HG03442 (cell line): ENCODE measurements at regions not wholly inside any gene's neighbourhood (a gene's known extent, or its start where the extent isn't known, plus 50 kb on each side); places are given as distances from the start of the nearest gene placed in this dataset.
A peak's percentile ranks its signal among the peaks of the same experiment; 100 is the strongest.
"Not testable (repeated sequence)": the region's sequence is repeated elsewhere in the genome, so short reads cannot be mapped to it uniquely, and the experiment has no call there.

Experiments used
- ATAC-seq: cut with Tn5 transposase; IDR thresholded peaks from one replicate; pipeline ENCODE4 v1.9.1; 2021; ENCODE audit warnings: mild to moderate bottlenecking, moderate library complexity; ENCODE audit not compliant: unreplicated experiment

DNA sequence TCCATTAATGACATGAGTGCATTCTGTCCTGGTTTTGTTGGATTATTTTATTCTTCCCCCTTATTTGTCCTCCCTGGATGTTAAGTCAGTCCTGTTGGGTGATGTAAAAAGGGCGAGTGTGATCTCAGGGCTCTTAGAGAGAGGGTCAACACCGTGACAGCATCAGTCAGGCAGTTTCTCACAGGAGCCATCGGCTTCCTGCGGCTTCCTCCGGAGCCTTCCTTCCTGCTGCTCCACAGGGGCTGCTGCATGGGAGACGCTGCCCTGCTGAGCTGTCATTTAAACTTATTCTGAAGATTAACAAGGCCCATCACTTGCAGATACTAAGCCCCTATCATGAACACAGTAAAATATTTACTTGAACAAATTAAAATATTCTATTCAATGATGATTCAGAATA, 211.3 kb downstream of the SPATA31A1 start:
- ATAC-seq = not testable (repeated sequence)

DNA sequence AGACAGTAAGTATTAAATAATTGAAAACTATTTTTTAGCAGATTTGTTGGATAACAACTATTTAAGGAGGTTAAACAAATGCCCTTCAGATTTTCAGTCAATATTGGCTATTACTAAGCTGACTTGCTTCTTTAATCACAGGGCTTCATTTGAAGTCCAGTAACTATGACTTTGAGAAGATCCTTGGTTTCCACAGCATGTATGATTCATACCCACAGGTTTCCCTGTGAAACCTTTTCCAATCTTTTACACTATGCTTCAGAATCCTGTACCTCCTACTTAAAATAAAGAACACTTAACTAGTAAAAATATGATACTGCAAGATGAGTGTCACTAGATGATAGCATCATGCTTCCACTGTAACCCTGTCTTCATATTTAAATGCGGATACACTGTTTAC, 211.9 kb downstream of the SPATA31A1 start:
- not testable (repeated sequence) for ATAC-seq

DNA sequence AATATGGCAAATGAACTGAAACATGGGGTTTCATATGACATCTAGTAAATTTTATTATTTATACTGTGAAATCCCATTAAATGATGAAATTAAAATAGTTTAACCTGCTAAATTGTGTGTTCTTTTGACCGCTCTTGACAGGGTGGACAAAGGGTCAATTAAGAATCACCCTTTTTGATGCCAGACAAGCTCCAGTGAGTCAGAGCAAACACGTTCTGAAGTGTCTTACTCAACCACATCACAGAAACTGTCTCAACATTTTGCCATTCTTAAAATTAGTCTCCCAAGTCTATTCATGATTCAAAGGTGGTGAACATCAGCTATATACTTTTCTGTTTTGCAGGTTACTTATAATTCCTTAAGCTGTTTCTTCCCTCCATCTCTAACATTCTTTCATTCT, 213.4 kb downstream of the SPATA31A1 start:
- ATAC-seq = not testable (repeated sequence)

DNA sequence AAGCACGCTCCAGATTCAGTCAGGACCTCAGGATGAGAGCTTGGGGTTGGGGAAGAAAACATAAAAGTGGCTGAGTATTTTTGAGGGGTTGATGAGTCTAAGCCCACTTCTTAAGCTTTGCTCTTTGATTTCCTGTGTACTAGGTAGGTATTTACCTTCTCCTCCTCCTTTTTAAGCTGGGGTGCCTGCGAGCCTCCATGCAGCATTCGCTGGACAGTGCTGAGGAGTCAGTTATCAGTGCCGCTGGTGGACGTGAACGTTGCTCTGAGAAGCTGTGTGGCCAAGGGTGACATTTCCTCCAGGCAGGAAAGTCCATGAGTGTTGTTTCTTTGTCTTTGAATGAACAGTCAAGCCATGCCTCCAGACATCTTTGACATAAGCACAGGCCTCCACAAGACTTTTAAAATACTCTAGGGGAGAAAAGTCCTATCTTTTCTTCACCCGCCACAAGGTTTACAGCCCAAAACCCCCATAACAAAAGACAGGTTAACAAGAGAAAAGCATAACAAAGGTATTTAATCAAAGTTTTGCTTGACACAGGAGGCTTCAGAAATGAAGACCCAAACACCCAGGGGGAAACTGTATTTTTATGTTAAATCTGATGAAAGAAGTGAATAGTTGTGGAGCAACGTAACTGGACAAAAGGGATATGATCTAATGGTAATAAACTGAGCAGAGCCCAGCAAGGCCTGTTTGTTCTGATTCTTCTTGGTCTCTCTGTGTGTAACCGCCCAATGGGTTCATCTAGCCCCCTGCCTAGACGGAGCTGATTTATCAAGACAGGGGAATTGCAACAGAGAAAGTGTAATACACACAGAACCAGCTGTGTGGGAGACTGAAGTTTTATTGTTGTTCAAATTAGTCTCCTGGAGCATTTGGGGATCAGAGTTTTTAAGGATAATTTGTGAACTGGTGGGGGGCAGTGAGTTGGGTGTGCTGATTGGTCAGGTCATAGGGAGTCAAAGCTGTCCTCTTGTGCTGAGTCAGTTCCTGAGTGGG, 217.9 kb downstream of the SPATA31A1 start:
- not testable (repeated sequence) for ATAC-seq

DNA sequence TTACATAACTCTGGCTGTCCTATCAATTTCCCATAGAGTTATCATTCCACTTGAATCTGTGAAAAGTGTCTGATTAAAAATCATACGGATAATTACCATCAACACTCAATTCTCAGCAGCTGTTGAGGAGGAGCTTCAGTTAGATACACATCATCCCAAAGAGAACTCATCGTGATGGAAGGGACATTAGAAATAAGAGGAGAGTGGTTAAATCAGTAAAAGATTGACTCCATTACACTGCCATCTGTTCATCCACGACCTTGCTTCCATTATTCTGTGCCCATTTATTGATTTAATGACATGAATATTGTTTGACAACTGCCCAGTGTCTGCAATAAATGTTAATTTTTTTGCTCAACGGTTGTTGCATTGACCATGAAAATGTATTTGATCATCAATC, 223.5 kb downstream of the SPATA31A1 start:
- not testable (repeated sequence) for ATAC-seq

DNA sequence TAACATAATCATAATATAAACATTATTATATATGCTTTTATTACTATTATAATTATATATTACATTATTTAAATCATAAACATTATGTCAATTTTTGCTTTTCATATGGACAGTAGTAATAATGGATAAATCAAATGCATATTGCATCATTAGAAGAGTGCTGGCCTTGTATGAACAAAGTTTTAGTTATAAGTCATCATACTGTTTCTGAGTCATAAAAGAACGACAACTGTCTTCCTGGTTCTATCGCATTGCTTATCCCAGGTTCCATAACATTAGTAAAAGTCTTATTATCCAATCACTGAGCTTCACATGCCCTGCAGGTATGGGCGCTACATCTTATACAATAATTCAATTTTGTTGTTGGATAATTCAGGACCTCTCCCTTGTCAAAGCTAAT, 225.8 kb downstream of the SPATA31A1 start:
- ATAC-seq = not testable (repeated sequence)

DNA sequence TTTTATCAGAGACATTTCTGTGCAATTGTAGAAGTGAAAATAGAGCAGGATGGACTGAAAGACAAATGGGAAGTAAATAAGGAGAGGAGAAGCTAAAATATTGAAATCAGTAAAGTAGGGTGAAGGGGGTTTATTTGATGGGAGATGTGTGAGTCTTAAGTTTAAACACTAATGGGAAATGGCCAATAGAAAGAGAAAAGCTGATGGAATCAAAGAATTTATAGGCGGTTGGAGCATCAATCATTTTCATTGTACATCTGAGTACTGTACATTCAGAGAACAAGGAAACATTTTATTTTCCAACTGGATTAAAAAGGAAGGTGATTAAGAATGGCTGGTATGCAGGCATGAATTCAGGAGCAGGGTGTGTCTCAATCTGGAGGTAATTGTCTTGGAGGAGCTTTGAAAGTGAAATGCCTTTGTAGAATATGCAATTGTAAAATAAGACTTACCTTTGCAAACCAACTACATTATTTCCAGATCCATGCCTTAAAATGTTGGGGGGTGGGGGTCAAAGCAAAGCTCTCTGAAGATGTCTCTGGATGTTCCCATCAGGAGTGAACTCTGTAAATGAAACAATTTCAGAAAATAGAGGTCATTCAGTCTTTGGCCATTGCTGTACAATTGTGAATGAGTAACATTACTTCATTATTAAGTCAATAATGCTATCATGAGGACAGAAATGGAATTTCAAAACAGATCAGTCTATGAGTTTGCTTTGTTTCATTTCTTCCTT, 227.4 kb downstream of the SPATA31A1 start:
- ATAC-seq = not testable (repeated sequence)

DNA sequence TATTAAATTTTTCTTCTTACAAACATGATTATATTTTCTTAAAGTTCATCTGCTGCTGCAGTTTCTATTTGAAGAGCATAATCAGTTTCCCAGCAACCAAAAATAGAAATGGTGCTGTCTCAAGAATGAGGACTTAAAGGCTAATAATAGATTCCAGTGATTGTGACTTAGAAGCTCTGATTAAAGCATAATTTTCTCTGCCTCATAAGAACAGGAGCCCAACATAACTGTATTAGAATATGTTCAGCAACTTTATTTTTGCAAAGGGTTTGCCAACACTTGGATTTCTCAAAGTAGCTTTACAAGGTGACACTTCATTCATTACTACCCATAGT, 227.9 kb downstream of the SPATA31A1 start:
- not testable (repeated sequence) for ATAC-seq

DNA sequence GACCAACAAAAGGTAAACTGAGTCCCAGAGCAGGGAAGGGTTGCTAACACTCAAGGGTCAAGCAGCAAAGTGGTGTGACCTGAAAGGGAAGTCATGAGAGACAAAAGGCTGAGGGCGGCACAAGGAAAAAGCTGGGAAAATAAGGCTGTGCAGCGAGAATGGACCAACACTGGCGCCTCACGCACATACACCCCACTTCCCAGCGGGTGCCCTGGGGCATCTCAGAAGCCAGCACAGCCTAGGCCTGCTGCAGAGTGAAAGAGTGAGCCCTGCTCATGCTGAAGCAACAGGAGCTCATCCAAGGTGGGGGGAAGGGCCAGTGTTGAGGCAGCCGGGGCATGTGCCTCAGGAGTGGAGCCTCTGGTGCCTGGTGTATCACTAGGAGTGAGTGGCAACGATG, 229.8 kb downstream of the SPATA31A1 start:
- ATAC-seq = not testable (repeated sequence)

DNA sequence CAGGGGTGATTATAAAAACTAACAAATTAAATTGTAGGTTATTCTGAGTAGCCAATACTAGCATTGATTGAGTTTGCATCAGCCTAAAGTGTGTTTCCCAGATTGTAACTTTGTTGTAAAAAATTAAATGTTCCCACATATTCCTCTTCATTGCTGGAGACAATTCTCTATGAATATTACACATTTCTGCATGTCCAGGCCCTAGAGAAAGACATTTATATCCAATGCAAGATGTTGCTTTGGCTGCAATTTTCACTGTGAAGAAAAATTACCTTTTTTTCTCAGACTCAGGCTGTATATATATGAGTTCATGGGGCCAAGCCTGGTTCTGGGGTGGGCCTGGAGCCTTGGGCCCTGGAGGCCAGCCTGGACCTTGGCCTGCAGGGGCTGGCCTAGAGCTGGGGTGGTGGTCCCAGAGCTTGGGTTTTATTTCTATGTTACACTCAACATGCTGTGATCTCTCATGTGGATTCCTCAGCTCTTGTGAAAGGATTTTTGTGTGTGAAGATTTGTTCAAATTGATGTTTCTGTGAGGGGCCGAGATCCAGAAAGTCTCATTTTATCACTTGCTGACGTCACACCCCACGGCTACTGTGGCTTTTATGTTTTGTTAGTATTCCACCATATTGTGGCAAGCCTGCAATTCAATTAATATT, 232.5 kb downstream of the SPATA31A1 start:
- ATAC-seq = no peak

DNA sequence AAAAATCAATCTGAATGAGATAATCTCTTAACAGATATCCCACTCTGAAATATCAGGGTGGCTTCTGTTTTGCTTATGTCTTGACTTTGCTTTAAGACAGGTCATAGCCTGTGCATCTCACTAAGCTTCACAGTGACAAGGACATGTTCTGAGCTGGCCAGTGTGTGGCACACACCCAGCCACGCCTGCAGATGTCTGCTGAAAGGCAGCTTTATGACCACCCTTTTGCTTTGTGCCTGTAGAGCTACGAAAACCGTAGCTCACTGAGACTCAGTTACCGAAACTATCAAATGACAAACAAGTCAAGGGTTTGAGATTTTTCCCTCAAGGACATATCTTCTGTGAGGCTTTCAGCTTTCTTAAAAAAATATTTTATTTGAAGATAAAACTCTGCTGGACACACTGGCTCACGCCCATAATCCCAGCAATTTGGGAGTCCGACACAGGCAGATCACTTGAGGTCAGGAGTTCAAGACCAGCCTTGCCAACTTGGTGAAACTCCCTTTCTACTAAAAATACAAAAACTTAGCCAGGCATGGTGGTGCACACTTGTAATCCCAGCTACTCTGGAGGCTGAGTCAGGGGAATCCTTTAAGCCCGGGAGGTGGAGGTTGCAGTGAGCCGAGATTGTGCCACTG, 233.2 kb downstream of the SPATA31A1 start:
- no peak for ATAC-seq

DNA sequence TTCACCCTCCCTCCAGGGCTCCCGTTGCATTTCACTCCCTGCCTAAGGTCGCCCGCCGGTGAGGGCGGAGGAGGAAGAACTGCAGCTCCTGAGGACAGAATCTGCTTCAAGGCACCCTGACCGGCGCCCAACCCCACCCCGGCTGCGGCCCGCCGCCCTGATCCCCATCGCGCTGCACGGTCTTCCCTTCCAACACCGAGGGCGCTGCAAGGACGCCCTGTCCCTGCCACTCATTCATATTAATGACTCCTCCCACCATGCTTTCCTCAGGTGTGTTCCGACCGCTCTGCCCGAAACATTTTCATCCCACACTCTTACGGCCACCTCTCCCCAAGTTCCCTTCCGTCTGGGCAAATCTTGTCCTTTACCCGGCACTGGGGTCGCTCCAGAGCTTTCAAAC, 248.6 kb downstream of the SPATA31A1 start:
- ATAC-seq = not testable (repeated sequence)

DNA sequence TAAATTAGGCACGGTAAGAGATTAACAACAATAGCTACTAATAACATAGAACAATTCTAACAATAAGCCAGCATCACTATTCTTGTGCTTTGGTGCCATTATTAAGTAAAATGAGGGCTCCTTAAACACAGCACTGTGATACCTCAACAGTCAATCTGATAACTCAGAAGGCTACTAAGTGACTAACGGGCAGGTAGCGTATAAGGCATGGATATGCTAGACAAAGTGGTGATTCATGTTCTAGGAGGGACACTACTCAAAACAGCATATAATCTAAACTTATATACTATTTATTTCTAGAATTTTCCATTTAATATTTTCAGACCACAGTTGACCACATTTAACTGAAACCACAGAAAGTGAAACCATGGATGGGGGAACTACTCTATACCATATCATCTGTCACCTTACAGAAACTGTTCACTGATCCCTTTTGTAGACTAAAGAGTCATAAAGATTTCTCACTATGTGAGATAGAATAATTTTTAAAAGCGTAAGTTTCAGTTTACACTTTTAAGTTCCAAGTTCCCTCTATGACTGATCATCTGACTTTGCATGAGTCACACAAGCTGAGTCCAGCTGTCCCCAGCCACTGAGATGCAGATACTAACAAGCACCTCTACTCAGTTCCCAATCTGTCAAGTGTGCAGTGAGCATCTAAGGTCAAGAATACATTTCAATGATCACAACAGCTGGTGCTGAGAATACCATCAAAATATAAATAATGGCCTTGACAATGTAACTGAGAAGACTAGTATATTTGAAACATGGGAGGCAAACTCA, 256.2 kb downstream of the SPATA31A1 start:
- ATAC-seq = peak; percentile 98

DNA sequence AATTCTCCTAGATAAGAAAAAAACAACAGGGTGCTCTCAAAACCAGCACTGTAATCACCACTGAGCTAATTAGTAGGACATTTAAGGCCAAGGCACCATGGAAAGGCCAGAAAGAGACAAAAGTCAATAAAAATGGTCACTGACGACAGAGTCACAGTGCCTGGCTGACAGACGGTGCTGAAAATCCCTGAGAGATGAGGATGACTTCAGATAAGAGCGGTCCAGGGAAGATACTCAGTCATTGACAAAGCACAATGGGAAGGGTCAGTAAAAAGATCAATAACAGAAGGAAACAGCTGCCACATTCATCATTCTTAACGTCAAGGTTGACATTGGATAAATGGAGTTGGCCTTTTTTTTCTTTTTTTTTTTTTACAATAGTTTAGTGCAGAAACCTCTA, 261.0 kb downstream of the SPATA31A1 start:
- ATAC-seq = not testable (repeated sequence)

DNA sequence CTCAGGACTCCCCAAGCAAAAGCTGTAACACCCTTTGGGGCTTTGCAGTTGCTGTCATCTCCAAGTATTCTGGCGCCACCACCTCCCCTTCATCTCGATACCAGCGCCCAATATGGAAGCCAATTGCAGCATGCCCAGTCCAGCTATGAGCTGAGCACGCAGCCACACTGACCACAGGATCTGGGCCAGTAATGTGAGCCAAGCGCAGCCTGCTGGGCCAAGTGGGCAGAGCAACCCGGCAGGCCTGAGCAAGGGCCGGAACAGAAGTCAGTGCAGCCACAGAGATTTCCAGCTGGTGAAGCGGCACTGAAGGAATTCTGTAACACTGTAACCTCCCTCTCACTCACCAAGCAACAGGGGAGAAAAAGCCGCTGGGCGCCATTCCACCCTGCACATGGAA, 268.6 kb downstream of the SPATA31A1 start:
- not testable (repeated sequence) for ATAC-seq

DNA sequence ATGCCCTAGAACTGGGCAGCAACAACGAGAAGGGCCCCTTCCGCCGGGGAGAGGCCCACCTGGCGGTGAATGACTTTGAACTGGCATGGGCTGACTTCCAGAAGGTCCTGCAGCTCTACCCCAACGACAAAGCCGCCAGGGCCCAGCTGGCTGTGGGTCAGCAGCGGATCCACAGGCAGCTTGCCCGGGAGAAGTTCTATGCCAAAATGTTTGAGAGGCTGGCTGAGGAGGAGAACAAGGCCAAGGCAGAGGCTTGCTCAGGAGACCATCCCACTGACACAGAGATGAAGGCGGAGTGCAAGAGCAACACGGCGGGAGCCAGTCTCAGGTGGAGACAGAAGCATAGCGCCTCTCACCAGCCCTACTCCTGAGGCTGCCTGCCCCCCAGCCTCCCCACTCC, 276.6 kb downstream of the SPATA31A1 start:
- ATAC-seq = not testable (repeated sequence)

DNA sequence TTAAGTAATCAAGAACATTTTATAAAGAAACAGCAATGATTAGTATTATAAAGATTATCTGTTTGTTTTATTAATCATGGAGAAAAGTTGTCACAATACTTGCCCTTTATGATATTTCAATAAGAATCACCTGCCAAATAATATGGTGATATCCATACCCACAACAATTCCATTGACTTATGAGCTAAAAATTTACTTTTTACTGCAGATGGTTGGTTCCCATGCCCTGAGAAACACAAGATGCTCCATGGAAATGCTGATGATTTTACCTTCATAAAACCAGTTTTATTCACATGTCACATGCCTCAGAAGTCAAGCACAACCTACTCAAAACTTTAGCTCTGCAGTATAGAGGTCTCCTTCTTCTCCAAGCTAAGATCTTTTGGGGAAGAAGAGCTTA, 293.6 kb downstream of the SPATA31A1 start:
- not testable (repeated sequence) for ATAC-seq

DNA sequence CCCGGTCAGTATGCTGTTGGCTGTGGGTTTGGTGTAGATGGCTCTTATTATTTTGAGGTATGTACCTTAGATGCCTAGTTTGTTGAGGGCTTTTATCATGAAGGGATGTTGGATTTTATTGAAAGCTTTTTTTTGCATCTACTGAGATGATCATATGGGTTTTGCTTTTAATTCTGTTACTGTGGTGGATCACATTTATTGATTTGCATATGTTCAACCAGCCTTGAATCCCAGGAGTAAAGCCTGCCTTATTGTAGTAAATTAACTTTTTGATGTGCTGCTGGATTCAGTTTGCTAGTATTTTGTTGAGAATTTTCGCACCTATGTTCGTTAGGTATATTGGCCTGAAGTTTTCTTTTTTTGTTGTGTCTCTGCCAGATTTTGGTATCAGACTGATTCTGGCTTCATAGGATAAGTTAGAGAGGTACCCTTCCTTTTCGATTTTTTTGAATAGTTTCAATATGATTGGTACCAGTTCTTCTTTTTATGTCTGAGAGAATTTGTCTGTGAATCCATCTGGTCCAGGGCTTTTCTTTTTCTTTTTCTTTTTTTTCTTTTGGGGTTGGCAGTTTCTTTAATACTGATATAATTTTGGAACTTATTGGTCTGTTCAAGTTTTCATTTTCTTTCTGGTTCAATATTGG, 301.6 kb downstream of the SPATA31A1 start:
- peak; percentile 66 for ATAC-seq

DNA sequence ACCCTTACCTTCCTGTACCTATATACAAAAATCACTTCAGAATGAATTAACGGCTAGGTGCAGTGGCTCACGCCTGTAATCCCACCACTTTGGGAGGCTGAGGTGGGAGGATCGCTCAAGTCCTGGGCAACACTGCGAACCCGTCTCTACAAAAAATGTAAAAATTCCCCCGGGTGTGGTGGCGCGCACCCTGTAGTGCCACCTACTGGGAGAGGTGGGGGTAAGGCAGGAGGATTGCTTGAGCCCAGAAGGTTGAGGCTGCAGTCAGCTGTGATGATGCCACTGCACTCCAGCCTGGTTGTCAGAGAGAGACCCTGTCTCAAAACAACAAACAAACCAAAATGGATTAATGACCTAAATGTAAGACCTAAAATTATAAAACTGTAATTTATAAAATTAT, 307.6 kb downstream of the SPATA31A1 start:
- ATAC-seq = not testable (repeated sequence)

DNA sequence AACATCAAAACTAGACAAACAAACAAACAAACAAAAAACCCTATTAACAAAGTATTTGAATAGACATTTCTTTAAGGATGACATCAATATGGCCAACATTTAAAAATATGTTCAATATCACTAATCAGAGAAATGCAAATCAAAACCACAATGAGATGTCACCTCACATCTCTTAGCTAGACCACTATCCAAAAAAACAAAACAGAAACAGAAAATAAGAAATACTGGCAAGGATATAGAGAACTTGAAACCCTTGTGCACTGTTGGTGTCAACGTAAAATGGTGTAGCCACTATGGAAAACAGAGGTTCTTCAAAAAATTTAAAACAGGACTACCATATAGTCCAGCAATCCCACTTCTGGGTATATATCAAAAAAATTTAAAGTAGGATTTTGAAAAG, 308.2 kb downstream of the SPATA31A1 start:
- peak; percentile 74 for ATAC-seq
